ENCODE measurements at regions not wholly inside any gene's neighbourhood (a gene's known extent, or its start where the extent isn't known, plus 50 kb on each side); places are given as distances from the start of the nearest gene placed in this dataset.
"Not testable (repeated sequence)": the region's sequence is repeated elsewhere in the genome, so short reads cannot be mapped to it uniquely, and the experiment has no call there.

GRCh38 chr18:39272230-39272629, 1706.6 kb upstream of the CELF4 start:
- DNase-seq (ENCODE audit: low read depth in 2 of 3, low spot score in 2 of 3): no peak

GRCh38 chr18:39271654-39272053, 1706.1 kb upstream of the CELF4 start:
- DNase-seq (ENCODE audit: low read depth in 2 of 3, low spot score in 2 of 3): no peak

GRCh38 chr18:39260565-39260964, 1695.0 kb upstream of the CELF4 start:
- no peak for DNase-seq (ENCODE audit: low read depth in 2 of 3, low spot score in 2 of 3)

GRCh38 chr18:39259736-39260135, 1694.1 kb upstream of the CELF4 start:
- DNase-seq (ENCODE audit: low read depth in 2 of 3, low spot score in 2 of 3): no peak

- no peak for DNase-seq (ENCODE audit: low read depth in 2 of 3, low spot score in 2 of 3)
These were observed 1678.6 kb upstream of the CELF4 start for GRCh38 chr18:39244242-39244641.

GRCh38 chr18:39241534-39241933, 1675.9 kb upstream of the CELF4 start:
- no peak for DNase-seq (ENCODE audit: low read depth in 2 of 3, low spot score in 2 of 3)

- no peak for DNase-seq (ENCODE audit: low read depth in 2 of 3, low spot score in 2 of 3)
These were observed 1673.5 kb upstream of the CELF4 start for GRCh38 chr18:39238981-39239660.

- no peak for DNase-seq (ENCODE audit: low read depth in 2 of 3, low spot score in 2 of 3)
These were observed 1669.6 kb upstream of the CELF4 start for GRCh38 chr18:39235118-39235719.

GRCh38 chr18:39232937-39233336, 1667.3 kb upstream of the CELF4 start:
- no peak for DNase-seq (ENCODE audit: low read depth in 2 of 3, low spot score in 2 of 3)

- DNase-seq (ENCODE audit: low read depth in 2 of 3, low spot score in 2 of 3): no peak
These were observed 1666.9 kb upstream of the CELF4 start for GRCh38 chr18:39232490-39232889.

GRCh38 chr18:39230086-39230803, 1664.6 kb upstream of the CELF4 start:
- DNase-seq (ENCODE audit: low read depth in 2 of 3, low spot score in 2 of 3): no peak

GRCh38 chr18:39227769-39228168, 1662.2 kb upstream of the CELF4 start:
- not testable (repeated sequence) for DNase-seq (ENCODE audit: low read depth in 2 of 3, low spot score in 2 of 3)

- no peak for DNase-seq (ENCODE audit: low read depth in 2 of 3, low spot score in 2 of 3)
These were observed 1659.8 kb upstream of the CELF4 start for GRCh38 chr18:39225373-39225772.

GRCh38 chr18:39223283-39223682, 1657.7 kb upstream of the CELF4 start:
- no peak for DNase-seq (ENCODE audit: low read depth in 2 of 3, low spot score in 2 of 3)

GRCh38 chr18:39215920-39216319, 1650.3 kb upstream of the CELF4 start:
- no peak for DNase-seq (ENCODE audit: low read depth in 2 of 3, low spot score in 2 of 3)

GRCh38 chr18:39211461-39211860, 1645.9 kb upstream of the CELF4 start:
- no peak for DNase-seq (ENCODE audit: low read depth in 2 of 3, low spot score in 2 of 3)

GRCh38 chr18:39209173-39209572, 1643.6 kb upstream of the CELF4 start:
- no peak for DNase-seq (ENCODE audit: low read depth in 2 of 3, low spot score in 2 of 3)

- DNase-seq (ENCODE audit: low read depth in 2 of 3, low spot score in 2 of 3): peak in 1 of 3 donors; percentile 27
These were observed 1643.1 kb upstream of the CELF4 start for GRCh38 chr18:39208729-39209128.

GRCh38 chr18:39208190-39208589, 1642.6 kb upstream of the CELF4 start:
- DNase-seq (ENCODE audit: low read depth in 2 of 3, low spot score in 2 of 3): peak in 1 of 3 donors; percentile 36

GRCh38 chr18:39206398-39207103, 1641.0 kb upstream of the CELF4 start:
- DNase-seq (ENCODE audit: low read depth in 2 of 3, low spot score in 2 of 3): not testable (repeated sequence)

GRCh38 chr18:39205565-39206195, 1640.1 kb upstream of the CELF4 start:
- DNase-seq (ENCODE audit: low read depth in 2 of 3, low spot score in 2 of 3): no peak
